ENCODE measurements at regions not wholly inside any gene's neighbourhood (a gene's known extent, or its start where the extent isn't known, plus 50 kb on each side); places are given as distances from the start of the nearest gene placed in this dataset.

DNA sequence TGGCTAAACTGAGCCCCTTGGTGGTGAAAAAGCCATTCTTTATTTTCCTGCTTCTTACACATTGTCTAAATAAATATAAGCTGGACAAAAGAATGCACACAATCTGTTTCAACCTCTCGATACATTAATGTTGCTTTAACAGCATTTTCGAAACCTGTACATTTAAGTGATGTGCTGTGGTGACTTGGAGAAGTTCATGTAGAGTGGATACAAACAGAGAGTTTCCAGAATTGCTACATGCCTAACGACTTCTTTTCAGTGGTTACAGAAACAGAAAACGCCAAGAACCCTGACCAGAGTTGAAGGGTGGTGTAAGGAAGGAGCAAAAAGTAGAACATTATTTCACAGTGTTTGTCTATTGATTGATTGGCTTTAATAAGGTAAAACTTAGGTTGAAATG, 500.9 kb downstream of the SLC16A7 start:
- H3K4me3 ChIP-seq (replicated peaks in 1 of 3; ENCODE audit: low read depth in 2 of 3, low read length in 3 of 3): no peak overlapping the region
- Mint-ChIP-seq H3K4me1 (no peaks in the 10 kb centered on the region), H3K4me3 (no peak overlapping the region), H3K27me3 (ENCODE audit: low read depth in 3 of 3) (no peaks in the 10 kb centered on the region), H3K36me3 (no peaks in the 10 kb centered on the region), H3K9me3 (peaks cover 2 to 19% (median 6%) of the 10 kb centered on the region in 7 donors), H3K27ac (no peak overlapping the region)
- no peaks in the 10 kb centered on the region for H3K79me2 ChIP-seq (ENCODE audit: insufficient read depth, low read length)
- H3K36me3 ChIP-seq (replicated peaks in 1 of 2; ENCODE audit: control insufficient read depth in 1 of 2, insufficient read depth in 2 of 2, low read length in 2 of 2): no peaks in the 10 kb centered on the region
- H3K27ac ChIP-seq (ENCODE audit: low read depth in 1 of 2, low read length in 2 of 2): no peak overlapping the region
- DNase-seq: no peak
- TF ChIP-seq CTCF (IDR thresholded peaks at IDR 0.05): no peak
- no peaks in the 10 kb centered on the region for H3K27me3 ChIP-seq (ENCODE audit: control insufficient read depth in 2 of 2, insufficient read depth in 2 of 2, low read length in 2 of 2)
- H2AFZ ChIP-seq (ENCODE audit: insufficient read depth, low read depth, low read length, poor library complexity, severe bottlenecking): no peak overlapping the region
- no peak overlapping the region for H3K9ac ChIP-seq (ENCODE audit: insufficient read depth, low read length, poor library complexity, severe bottlenecking)
- H4K20me1 ChIP-seq (ENCODE audit: insufficient read depth, low read length): no peaks in the 10 kb centered on the region
- H3K4me1 ChIP-seq (ENCODE audit: control insufficient read depth in 1 of 2, insufficient read depth in 2 of 2, low read length in 2 of 2): no peaks in the 10 kb centered on the region
- H3K9me3 ChIP-seq (replicated peaks in 1 of 2; ENCODE audit: control insufficient read depth in 1 of 2, insufficient read depth in 1 of 2, low read length in 2 of 2): peaks cover 0 to 12% of the 10 kb centered on the region in 2 donors
- H3K4me2 ChIP-seq (replicated peaks; ENCODE audit: extremely low read depth, low read length, poor library complexity, severe bottlenecking): no peak overlapping the region
- 78% methylated on average over 2 of the region's 4 CpGs for WGBS (ENCODE audit: insufficient coverage)
- intact Hi-C loops (cut with micrococcal nuclease): no loop called here

GRCh38 chr12:60100160-60100559, 504.3 kb downstream of the SLC16A7 start:
- no peaks in the 10 kb centered on the region for H3K27me3 ChIP-seq (ENCODE audit: control insufficient read depth in 2 of 2, insufficient read depth in 2 of 2, low read length in 2 of 2)
- H3K4me1 ChIP-seq (ENCODE audit: control insufficient read depth in 1 of 2, insufficient read depth in 2 of 2, low read length in 2 of 2): no peaks in the 10 kb centered on the region
- peaks cover 0 to 12% of the 10 kb centered on the region in 2 donors for H3K9me3 ChIP-seq (replicated peaks in 1 of 2; ENCODE audit: control insufficient read depth in 1 of 2, insufficient read depth in 1 of 2, low read length in 2 of 2)
- DNase-seq: no peak
- no peaks in the 10 kb centered on the region for H3K27me3 Mint-ChIP-seq (ENCODE audit: low read depth in 3 of 3)
- no peaks in the 10 kb centered on the region for H3K36me3 Mint-ChIP-seq
- no peak overlapping the region for H2AFZ ChIP-seq (ENCODE audit: insufficient read depth, low read depth, low read length, poor library complexity, severe bottlenecking)
- H3K4me3 ChIP-seq (replicated peaks in 1 of 3; ENCODE audit: low read depth in 2 of 3, low read length in 3 of 3): no peak overlapping the region
- no peak overlapping the region for H3K27ac Mint-ChIP-seq
- no peak overlapping the region for H3K4me3 Mint-ChIP-seq
- no peaks in the 10 kb centered on the region for H3K79me2 ChIP-seq (ENCODE audit: insufficient read depth, low read length)
- H3K9me3 Mint-ChIP-seq: peaks cover 2 to 16% (median 7%) of the 10 kb centered on the region in 7 donors
- no peaks in the 10 kb centered on the region for H3K4me1 Mint-ChIP-seq
- H3K27ac ChIP-seq (ENCODE audit: low read depth in 1 of 2, low read length in 2 of 2): no peak overlapping the region
- H3K9ac ChIP-seq (ENCODE audit: insufficient read depth, low read length, poor library complexity, severe bottlenecking): no peak overlapping the region
- TF ChIP-seq CTCF (IDR thresholded peaks at IDR 0.05): no peak
- H3K36me3 ChIP-seq (replicated peaks in 1 of 2; ENCODE audit: control insufficient read depth in 1 of 2, insufficient read depth in 2 of 2, low read length in 2 of 2): no peaks in the 10 kb centered on the region
- no peaks in the 10 kb centered on the region for H4K20me1 ChIP-seq (ENCODE audit: insufficient read depth, low read length)
- intact Hi-C loops (cut with micrococcal nuclease): no loop called here
- no peak overlapping the region for H3K4me2 ChIP-seq (replicated peaks; ENCODE audit: extremely low read depth, low read length, poor library complexity, severe bottlenecking)
- WGBS (ENCODE audit: insufficient coverage): no CpG with 5 or more reads among the region's 1 CpG

Measured in CD14-positive monocyte (primary cell).